HG02970 (cell line): ENCODE measurements at regions not wholly inside any gene's neighbourhood (a gene's known extent, or its start where the extent isn't known, plus 50 kb on each side); places are given as distances from the start of the nearest gene placed in this dataset.
"Not testable (repeated sequence)": the region's sequence is repeated elsewhere in the genome, so short reads cannot be mapped to it uniquely, and the experiment has no call there.

Source experiments
- ATAC-seq: cut with Tn5 transposase; IDR thresholded peaks from one replicate; pipeline ENCODE4 v1.9.1; 2021; ENCODE audit warnings: mild to moderate bottlenecking, moderate library complexity, moderate number of reproducible peaks; ENCODE audit not compliant: unreplicated experiment, low FRiP score

DNA sequence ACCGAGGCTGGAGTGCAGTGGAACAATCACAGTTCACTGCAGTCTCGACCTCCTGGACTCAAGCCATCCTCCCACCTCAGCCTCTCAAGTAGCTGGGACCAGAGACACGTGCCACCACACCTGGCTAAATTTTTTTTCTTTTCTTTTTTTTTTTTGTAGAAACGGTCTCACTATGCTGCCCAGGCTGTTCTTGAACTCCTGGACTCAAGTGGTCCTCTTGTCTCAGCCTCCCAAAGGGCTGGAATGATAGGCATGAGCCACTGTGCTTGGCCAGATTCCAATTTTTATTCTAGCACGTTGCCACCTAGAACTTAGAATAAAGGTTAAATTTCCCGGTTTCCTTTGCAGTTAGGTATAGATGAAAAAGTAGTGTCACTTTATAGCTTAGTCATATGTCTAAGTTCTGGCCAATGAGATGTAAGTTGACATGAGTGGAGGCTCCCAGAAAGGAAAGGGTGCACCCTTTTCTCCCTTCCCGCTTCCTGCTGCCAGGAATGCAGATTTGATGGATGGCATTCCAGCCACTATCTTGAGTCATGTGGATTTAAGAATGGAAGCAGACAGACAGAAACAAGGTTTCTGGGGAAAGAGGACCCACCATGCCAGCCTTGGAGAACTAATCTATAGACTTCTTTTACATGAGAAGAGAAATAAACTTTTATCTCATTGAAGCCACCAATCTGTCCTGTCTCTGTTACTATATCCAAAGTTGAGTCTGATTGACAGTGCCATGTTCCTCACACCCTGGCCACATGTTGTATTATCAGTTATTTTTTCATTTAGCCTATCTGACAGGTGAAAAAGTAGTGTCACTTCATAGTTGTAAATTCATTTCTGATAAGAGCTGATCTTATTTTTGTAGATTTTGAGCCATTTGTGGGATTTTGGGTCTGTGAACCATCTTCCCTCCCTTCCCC lies 60.6 kb upstream of the NCOA3 start:
- no peak for ATAC-seq

DNA sequence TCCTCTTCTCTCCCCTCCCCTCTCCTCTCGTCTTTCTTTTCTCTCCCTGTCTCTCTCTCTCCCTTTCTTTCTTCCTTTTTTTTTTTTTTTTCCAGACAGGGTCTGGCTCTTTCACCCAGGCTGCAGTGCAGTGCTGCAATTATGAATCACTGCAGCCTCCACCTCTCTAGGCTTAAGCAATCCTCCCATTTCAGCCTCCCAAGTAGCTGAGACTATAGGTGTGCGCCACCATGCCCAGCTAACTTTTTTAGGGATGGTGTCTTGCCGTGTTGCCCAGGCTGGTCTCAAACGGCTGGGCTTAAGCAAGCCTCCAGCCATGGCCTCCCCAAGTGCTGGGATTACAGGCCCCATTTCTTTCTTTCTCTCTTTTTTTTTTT lies 59.9 kb upstream of the NCOA3 start:
- no peak for ATAC-seq

DNA sequence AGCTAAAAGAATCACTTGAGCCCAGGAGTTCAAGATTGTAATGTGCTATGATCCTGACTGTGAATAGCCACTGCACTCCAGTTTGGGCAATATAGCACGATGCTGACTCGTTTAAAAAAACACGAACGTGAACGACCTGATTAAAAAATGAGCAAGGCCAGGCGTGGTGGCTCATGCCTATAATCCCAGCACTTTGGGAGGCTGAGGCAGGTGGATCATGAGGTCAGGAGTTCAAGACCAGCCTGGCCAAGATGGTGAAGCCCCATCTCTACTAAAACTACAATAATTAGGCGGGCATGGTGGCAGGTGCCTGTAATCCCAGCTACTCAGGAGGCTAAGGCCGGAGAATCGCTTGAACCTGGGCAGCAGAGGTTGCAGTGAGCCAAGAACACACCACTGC lies 58.6 kb upstream of the NCOA3 start:
- ATAC-seq = not testable (repeated sequence)

DNA sequence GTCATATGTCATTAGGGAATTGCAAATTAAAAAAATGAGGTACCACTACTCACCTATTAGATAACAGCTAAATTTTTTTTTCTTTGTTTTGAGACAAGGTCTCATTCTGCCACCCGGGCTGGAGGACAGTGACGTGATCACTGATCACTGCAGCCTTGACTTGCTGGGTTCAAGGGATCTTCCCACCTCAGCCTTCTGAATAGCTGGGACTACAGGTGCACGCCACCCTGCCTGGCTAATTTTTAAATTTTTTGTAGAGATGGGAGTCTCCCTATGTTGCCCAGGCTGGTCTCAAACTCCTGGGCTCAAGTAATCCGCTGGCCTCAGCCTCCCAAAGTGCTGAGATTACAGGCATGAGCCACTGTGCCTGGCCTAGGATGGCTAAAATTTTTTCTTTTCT lies 57.1 kb upstream of the NCOA3 start:
- ATAC-seq = no peak

DNA sequence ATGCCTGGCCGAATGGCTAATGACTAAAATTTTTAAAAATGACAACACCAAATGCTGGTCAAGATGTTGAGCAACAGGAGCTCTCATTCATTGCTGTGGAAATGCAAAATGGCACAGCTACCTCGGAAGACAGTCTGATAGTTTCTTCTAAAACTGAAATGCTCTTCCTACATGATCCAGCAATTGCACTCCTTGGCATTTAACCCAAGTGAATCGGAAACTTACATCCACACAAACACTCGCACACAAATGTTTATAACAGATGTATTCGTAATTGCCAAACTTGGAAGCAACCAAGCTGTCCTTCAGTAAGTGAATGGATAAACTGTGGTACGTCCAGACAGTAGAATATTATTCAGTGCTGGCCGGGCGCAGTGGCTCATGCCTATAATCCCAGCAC lies 56.4 kb upstream of the NCOA3 start:
- no peak for ATAC-seq

DNA sequence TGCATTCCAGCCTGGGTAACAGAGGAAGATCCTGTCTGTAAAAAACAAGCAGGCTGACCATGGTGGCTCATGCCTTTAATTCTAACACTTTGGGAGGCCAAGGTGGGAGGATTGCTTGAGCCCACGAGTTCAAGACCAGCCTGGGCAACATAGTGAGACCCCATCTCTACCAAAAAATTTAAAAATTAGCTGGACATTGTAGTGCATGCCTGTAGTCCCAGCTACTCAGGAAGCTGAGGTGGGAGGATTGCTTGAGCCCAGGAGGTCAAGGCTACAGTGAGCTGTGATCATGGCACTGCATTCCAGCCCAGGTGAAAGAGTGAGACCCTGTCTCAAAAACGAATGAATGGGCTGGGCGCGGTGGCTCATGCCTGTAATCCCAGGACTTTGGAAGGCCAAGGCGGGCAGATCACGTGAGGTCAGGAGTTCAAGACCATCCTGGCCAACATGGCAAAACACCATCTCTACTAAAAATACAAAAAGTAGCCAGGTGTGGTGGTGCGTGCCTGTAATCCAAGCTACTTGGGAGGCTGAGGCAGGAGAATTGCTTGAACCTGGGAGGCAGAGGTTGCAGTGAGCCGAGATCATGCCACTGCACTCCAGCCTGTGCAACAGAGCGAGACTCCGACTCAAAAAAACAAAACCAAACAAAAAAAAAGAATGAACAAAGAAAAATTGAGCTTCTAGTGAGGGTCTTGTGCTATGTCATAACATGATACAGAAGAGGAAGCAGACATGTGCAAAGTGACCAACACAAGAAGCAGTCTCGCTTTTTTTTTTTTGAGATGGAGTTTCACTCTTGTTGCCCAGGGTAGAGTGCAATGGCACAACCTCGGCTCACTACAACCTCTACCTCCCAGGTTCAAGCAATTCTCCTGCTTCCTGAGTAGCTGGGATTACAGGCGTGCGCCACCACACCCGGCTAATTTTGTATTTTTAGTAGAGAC lies 54.1 kb upstream of the NCOA3 start:
- ATAC-seq = not testable (repeated sequence)

DNA sequence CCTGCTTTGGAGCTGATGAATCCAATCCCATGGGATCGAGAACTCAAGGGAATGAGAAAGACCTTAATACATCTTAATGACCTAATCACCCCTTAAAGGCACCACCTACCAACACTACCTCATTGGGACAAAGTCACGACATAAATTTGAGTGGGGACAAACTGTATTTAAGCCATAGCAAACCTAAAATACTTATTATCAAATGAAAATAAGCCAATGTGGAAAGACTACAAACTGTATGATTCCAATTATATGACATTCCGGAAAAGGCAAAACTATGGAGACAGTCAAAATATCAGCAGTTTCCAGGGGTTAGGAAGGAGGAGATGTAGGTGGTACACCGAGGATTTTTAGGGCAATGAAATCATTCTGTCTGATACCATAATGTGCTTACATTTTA lies 53.3 kb upstream of the NCOA3 start:
- no peak for ATAC-seq

DNA sequence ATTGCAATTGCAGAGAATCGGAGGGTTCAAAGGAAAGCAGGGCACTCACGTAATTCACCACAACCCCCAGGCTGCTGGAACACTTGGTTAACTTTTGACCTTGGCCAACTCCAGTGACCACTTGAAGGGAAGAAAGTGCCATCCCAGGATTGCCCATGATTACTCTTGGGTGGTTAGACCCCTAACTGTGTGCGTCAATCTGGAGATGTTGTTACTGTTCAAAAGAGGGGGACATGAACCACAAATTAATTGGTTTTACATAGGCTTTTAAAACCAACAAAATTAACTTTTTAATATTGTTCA lies 50.1 kb upstream of the NCOA3 start:
- ATAC-seq = no peak
